ENCODE measurements at regions not wholly inside any gene's neighbourhood (a gene's known extent, or its start where the extent isn't known, plus 50 kb on each side); places are given as distances from the start of the nearest gene placed in this dataset.
"Not testable (repeated sequence)": the region's sequence is repeated elsewhere in the genome, so short reads cannot be mapped to it uniquely, and the experiment has no call there.

- intact Hi-C loops (cut with micrococcal nuclease); H3K9me3 Mint-ChIP-seq; H3K27me3 Mint-ChIP-seq; H3K27ac Mint-ChIP-seq; H3K4me1 Mint-ChIP-seq; H3K4me3 Mint-ChIP-seq; POLR2A ChIA-PET; H3K36me3 Mint-ChIP-seq (ENCODE audit: low read depth); ATAC-seq (ENCODE audit: low read depth); DNase-seq; CTCF ChIA-PET: not testable (repeated sequence)
Measured at GRCh38 chr22:10708175-10708574, 4819.8 kb upstream of the OR11H1 start.

GRCh38 chr22:10710923-10711322 is 4817.1 kb upstream of the OR11H1 start:
- ATAC-seq (ENCODE audit: low read depth); POLR2A ChIA-PET; intact Hi-C loops (cut with micrococcal nuclease); H3K36me3 Mint-ChIP-seq (ENCODE audit: low read depth); CTCF ChIA-PET; H3K27ac Mint-ChIP-seq; H3K27me3 Mint-ChIP-seq; H3K4me1 Mint-ChIP-seq; H3K4me3 Mint-ChIP-seq; DNase-seq: not testable (repeated sequence)
- peaks cover 21% of the 10 kb centered on the region for H3K9me3 Mint-ChIP-seq

GRCh38 chr22:10722804-10723203 is 4805.2 kb upstream of the OR11H1 start:
- H3K9me3 Mint-ChIP-seq: peaks cover 50% of the 10 kb centered on the region
- intact Hi-C loops (cut with micrococcal nuclease); ATAC-seq (ENCODE audit: low read depth); POLR2A ChIA-PET; H3K4me3 Mint-ChIP-seq; H3K36me3 Mint-ChIP-seq (ENCODE audit: low read depth); H3K4me1 Mint-ChIP-seq; CTCF ChIA-PET; H3K27me3 Mint-ChIP-seq; DNase-seq; H3K27ac Mint-ChIP-seq: not testable (repeated sequence)

- H3K36me3 Mint-ChIP-seq (ENCODE audit: low read depth); DNase-seq; POLR2A ChIA-PET; intact Hi-C loops (cut with micrococcal nuclease); ATAC-seq (ENCODE audit: low read depth); CTCF ChIA-PET; H3K27ac Mint-ChIP-seq; H3K27me3 Mint-ChIP-seq; H3K4me3 Mint-ChIP-seq; H3K4me1 Mint-ChIP-seq: not testable (repeated sequence)
- H3K9me3 Mint-ChIP-seq: peaks cover 59% of the 10 kb centered on the region
Measured at GRCh38 chr22:10723966-10724365, 4804.0 kb upstream of the OR11H1 start.

- DNase-seq (no peak), ATAC-seq (ENCODE audit: low read depth) (no peak)
- peaks cover 61% of the 10 kb centered on the region for H3K9me3 Mint-ChIP-seq
- CTCF ChIA-PET: no interaction called here
- H3K27me3 Mint-ChIP-seq: no peaks in the 10 kb centered on the region
- POLR2A ChIA-PET: no interaction called here
- no peak for TF ChIP-seq CTCF (IDR thresholded peaks at IDR 0.05)
- no peaks in the 10 kb centered on the region for H3K36me3 Mint-ChIP-seq (ENCODE audit: low read depth)
- intact Hi-C loops (cut with micrococcal nuclease): no loop called here
- H3K4me3 Mint-ChIP-seq: no peak overlapping the region
- H3K27ac Mint-ChIP-seq: no peak overlapping the region
- no peaks in the 10 kb centered on the region for H3K4me1 Mint-ChIP-seq
Measured at GRCh38 chr22:10727393-10727792, 4800.6 kb upstream of the OR11H1 start.

- peaks cover 49% of the 10 kb centered on the region for H3K9me3 Mint-ChIP-seq
- CTCF ChIA-PET; H3K27me3 Mint-ChIP-seq; H3K4me1 Mint-ChIP-seq; POLR2A ChIA-PET; ATAC-seq (ENCODE audit: low read depth); intact Hi-C loops (cut with micrococcal nuclease); H3K36me3 Mint-ChIP-seq (ENCODE audit: low read depth); DNase-seq; H3K27ac Mint-ChIP-seq; H3K4me3 Mint-ChIP-seq: not testable (repeated sequence)
Measured at GRCh38 chr22:10729979-10730378, 4798.0 kb upstream of the OR11H1 start.

GRCh38 chr22:10730706-10731105 is 4797.3 kb upstream of the OR11H1 start:
- CTCF ChIA-PET; H3K36me3 Mint-ChIP-seq (ENCODE audit: low read depth); intact Hi-C loops (cut with micrococcal nuclease); H3K4me1 Mint-ChIP-seq; H3K27ac Mint-ChIP-seq; H3K27me3 Mint-ChIP-seq; ATAC-seq (ENCODE audit: low read depth); DNase-seq; H3K4me3 Mint-ChIP-seq; POLR2A ChIA-PET: not testable (repeated sequence)
- H3K9me3 Mint-ChIP-seq: peaks cover 51% of the 10 kb centered on the region

- DNase-seq; H3K27ac Mint-ChIP-seq; H3K4me1 Mint-ChIP-seq; H3K27me3 Mint-ChIP-seq; H3K4me3 Mint-ChIP-seq; intact Hi-C loops (cut with micrococcal nuclease); H3K36me3 Mint-ChIP-seq (ENCODE audit: low read depth); POLR2A ChIA-PET; CTCF ChIA-PET; ATAC-seq (ENCODE audit: low read depth): not testable (repeated sequence)
- H3K9me3 Mint-ChIP-seq: peaks cover 51% of the 10 kb centered on the region
Measured at GRCh38 chr22:10731246-10731974, 4796.6 kb upstream of the OR11H1 start.

GRCh38 chr22:10735075-10735474 is 4792.9 kb upstream of the OR11H1 start:
- H3K36me3 Mint-ChIP-seq (ENCODE audit: low read depth); H3K27me3 Mint-ChIP-seq; ATAC-seq (ENCODE audit: low read depth); POLR2A ChIA-PET; H3K4me3 Mint-ChIP-seq; DNase-seq; intact Hi-C loops (cut with micrococcal nuclease); H3K27ac Mint-ChIP-seq; CTCF ChIA-PET; H3K4me1 Mint-ChIP-seq: not testable (repeated sequence)
- H3K9me3 Mint-ChIP-seq: peaks cover 33% of the 10 kb centered on the region

- H3K4me3 Mint-ChIP-seq; DNase-seq; H3K27ac Mint-ChIP-seq; intact Hi-C loops (cut with micrococcal nuclease); ATAC-seq (ENCODE audit: low read depth); POLR2A ChIA-PET; CTCF ChIA-PET; H3K4me1 Mint-ChIP-seq; H3K27me3 Mint-ChIP-seq; H3K36me3 Mint-ChIP-seq (ENCODE audit: low read depth): not testable (repeated sequence)
- H3K9me3 Mint-ChIP-seq: peaks cover 33% of the 10 kb centered on the region
Measured at GRCh38 chr22:10736879-10737278, 4791.1 kb upstream of the OR11H1 start.

- H3K27me3 Mint-ChIP-seq; H3K4me1 Mint-ChIP-seq; H3K4me3 Mint-ChIP-seq; ATAC-seq (ENCODE audit: low read depth); intact Hi-C loops (cut with micrococcal nuclease); H3K36me3 Mint-ChIP-seq (ENCODE audit: low read depth); POLR2A ChIA-PET; H3K27ac Mint-ChIP-seq; CTCF ChIA-PET; DNase-seq: not testable (repeated sequence)
- peaks cover 30% of the 10 kb centered on the region for H3K9me3 Mint-ChIP-seq
Measured at GRCh38 chr22:10737931-10738330, 4790.1 kb upstream of the OR11H1 start.
